COLO829 (cell line): ENCODE measurements at regions not wholly inside any gene's neighbourhood (a gene's known extent, or its start where the extent isn't known, plus 50 kb on each side); places are given as distances from the start of the nearest gene placed in this dataset.

Experiments used
- DNase-seq: peaks from one replicate; pipeline ENCODE4 v3.0.0; 2012; ENCODE audit warnings: low spot score

- peak; percentile 56 for DNase-seq
These were observed 105.7 kb upstream of the KL start for GRCh38 chr13:32910530-32910929.

DNA sequence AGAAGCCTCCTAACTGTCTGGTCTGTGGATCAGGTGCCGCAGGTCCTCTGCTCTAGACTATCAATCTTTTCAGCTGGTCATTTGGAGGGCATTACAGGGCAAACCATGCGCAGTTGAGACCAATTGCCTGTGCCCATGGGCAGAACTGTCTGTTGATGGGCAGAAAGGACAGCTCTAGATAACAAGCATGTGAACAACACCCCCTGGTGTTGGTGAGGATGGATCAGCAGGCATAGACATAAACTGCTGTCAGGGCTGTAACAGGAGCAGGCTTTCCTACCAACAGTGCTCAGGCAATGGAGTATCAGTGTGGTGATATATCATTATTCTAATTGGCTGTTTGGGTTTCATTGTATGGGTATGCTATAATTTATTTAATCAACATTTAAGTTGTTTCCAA is 104.7 kb upstream of the KL start:
- peak; percentile 35 for DNase-seq

DNA sequence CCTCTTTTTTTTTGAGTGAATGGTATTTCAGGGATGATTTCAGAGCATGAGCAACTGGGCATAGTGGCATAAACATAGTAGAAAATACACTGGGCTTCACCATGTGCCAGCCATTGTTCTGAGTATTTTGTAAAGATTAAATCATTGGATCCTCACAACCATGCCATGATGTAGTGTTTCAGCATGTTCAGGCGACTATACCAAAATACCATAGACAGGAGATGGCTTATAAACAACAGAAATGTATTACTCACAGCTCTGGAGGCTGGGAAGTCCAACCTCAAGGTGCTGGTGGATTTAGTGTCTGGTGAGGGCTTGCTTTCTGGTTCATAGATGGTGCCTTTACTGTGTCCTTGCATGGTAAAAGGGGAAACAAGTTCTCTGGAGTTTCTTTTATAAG is 101.5 kb upstream of the KL start:
- DNase-seq, result no peak

GRCh38 chr13:32917504-32917903 is 98.7 kb upstream of the KL start:
- DNase-seq, result no peak

- DNase-seq, result no peak
These were observed 92.5 kb upstream of the KL start for GRCh38 chr13:32923725-32924124.

DNA sequence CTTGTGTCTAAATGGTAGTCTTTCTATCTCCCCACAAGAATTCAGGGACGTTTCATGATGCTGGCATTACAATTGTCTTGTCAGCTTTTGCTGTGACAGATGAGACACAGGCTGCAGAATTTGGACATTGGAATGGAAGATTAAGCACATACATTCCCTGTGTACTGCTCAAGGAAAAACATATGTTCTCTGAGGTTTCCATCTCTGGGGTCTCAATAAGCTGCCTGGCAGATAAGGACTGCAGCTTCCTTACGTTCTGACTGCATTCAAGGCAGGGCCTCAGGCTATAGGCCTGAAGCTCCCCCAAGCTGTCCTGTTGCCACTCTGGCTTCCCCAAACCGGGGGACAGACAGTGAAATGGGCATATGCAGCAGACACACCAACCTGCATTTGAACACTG is 91.3 kb upstream of the KL start:
- no peak for DNase-seq

GRCh38 chr13:32925506-32925905 is 90.7 kb upstream of the KL start:
- no peak for DNase-seq

- DNase-seq, result no peak
These were observed 83.8 kb upstream of the KL start for GRCh38 chr13:32932376-32932775.

DNA sequence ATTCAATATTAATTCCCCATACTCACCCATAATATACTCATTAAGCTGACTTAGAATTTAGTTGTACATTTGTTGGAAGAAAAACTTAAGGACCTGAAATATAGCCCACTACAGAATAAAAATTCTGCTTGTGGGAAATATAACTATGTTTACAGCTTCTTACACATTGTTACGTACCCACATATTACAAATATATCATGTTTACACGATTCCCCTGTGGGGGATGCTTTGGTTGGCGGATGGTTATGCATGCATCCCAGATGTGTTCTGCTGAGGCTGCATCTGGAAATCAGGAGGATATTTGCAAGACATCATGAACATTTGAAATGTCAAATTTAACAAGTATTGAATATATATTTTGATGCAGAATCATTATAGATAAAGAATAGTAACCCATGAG is 79.5 kb upstream of the KL start:
- DNase-seq, result no peak

GRCh38 chr13:32938314-32938713 is 77.9 kb upstream of the KL start:
- DNase-seq, result no peak

DNA sequence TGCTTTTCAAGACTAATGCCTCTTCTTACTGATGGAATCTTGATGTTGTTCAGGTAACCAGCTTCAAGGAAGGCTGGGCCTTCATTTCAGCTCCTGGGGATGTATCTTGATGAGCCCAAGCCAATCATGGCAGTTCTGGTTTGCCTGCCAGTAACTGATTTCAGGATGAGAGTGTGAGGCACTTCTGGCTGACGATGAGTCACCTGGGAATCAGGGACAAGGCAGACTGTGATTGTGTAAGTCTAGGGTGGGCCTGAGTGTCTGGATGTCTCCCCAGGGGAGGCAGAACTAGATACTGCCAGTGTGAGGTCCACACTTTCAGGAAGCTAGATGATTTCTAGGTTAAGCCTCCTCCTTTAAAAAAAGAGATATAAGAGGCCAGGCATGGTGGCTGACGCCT is 77.3 kb upstream of the KL start:
- no peak for DNase-seq

- no peak for DNase-seq
These were observed 75.6 kb upstream of the KL start for GRCh38 chr13:32940601-32941000.

DNA sequence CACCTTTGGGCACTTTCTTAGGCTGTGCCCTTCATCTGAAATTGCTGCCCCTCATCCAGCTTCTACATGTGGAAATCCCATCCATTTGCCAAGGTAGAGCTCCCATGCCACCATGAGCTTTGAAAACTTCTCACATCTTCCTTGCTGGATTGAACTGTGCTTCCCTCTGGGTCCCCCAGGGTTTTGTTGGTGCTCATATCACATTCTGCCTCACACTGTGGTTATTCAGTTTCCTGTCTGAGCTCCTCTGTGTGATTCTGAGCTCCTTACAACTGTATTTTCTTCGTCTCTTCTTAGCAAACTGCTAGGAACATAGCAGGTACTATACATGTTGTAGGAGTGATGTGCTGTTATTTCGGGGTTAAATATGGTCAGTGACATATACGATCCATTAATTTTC is 74.9 kb upstream of the KL start:
- no peak for DNase-seq

GRCh38 chr13:32946558-32946957 is 69.7 kb upstream of the KL start:
- no peak for DNase-seq

DNA sequence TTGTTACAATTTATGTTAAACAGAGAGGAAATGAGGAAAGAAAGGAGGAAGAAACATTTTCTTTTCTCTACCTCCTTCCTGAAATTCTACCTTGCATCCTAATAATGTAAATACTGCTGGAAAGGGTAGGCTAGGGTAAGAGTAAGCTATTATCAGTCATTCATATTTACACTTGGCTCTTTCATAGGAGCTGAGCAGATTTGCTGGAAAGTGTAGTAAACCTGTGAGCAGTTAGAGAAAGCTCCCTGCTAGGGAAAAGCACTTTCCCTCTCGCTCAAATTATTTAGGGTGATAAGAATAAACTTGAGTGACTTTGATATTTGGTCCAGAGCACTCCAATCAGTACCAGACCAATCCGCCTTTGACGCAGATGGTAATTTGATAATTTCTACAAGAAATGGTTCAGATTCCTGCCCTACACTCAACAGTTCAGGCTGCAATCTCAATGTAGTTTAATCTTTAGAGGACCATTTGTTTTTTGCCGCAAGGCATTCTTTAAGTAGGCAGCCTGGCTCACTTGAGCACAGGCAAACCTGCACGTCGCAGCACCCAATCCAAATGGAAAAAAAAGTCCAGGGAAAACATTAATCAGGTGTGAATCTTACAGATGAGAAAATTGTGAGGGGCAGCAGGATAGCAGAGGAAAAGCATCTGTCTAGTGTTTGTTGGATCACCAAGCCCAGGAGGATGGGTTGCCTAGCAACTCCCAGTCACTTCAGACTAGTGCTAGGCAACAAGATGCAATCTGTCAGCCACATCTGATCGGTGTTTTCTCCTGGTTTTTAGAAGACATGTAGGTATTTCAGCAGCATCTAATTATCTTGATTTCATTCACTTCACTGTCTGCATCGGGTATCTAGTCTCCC is 68.6 kb upstream of the KL start:
- DNase-seq, result no peak

- DNase-seq, result no peak
These were observed 66.4 kb upstream of the KL start for GRCh38 chr13:32949820-32950219.

DNA sequence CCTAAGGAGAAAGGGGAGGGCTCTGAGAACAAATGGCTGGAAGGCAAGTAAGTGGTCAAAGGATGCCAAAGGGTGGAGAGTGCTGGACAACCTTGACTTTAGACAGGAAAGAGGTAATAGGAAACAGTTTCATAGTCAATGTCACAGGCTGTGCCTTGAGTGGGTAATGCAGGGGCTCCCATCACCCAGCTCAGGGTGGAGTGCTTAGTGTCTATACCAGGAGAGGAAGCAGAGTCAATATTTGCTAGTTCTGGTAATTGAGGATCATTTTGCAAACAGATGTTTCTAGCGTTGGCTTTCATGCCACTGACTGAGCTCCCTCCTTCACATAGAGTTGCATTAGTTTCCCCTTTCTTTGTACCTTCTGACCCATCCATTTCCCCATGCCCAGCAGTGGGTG is 64.6 kb upstream of the KL start:
- DNase-seq, result no peak

DNA sequence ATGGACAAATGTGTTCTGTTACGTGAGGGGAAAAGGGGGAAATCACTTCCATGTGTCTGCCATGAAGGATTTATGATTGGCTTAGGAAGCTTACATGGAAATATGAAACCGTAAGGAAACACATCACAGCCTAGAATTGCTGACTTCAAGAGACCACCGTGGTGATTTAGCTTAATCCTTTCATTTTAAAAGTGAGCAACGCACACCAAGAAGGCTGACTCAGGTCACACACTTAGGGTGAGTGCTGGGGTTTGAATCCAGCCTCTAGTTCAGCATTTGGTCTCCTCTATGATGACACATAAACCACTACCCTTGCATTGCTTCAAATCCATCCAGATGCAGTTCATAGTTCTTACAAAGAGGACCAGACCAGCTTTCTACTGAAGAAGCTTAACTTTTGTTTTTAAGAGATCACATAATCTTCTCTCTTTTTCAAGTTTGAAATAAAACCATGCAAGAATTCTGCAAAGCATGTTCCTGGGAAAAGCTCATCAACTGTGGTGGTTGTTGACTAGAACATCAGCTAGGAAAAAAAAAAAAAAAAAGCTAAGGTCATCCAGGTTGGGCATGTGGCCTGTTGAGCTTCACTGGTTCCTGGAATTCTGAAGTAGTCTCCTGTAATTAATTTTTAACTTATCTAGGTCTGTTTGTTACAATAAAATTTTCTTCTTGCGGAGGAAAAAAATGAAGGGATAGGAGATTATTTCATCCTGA is 60.2 kb upstream of the KL start:
- DNase-seq, result no peak

DNA sequence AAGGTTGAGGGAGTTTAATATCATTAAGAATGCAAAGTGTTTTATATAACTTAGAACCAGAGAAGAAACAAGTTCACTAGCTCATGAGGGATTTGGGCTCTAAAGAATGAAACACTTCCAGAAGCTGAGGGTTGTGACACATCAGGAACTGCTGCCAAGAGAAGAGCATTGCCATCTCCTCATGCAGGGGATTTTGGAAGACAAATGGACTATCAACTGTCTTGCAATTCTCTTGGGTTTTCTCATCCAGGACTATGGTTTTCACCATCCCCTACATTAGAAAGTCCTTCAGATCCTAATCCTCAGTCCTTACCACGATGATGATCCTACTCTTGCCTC is 59.7 kb upstream of the KL start:
- no peak for DNase-seq

DNA sequence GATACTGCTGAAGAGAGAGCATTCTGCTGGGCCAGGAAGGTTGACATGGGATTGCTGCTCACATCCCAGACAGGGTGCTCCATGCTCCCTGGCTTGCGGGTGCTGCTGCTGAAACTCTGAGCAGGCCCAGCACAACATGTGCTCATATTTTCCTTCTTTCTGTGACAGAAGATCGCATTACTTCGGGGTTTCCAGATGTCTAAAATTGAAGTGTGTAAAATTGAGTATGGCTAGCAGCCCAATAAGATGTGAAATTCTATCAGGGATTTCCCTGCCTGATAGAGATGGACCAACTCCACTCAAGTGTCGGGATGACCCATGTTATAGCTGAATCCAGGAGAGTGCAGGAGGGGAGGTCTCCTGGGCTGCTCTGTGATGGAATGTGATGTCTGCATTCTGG is 55.6 kb upstream of the KL start:
- DNase-seq, result no peak

DNA sequence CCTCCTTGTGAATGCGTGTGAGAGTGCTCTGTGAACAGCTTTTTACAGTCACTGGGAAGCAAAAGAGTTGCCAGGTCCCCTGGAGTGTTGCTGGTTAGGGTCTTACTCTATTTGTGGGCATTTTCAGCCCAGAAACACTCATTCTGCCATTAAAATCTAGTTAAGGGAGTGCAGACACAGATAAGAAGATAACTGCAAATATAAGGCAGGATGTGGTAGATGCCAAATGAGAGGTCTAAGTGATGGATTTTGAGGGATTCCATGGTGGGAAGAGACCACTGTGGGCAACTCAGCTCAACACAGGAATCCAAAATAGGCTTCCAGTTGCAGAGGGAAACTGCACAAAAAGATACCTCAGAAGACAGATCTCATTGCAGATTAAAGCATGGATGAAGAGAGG is 54.5 kb upstream of the KL start:
- DNase-seq, result no peak

DNA sequence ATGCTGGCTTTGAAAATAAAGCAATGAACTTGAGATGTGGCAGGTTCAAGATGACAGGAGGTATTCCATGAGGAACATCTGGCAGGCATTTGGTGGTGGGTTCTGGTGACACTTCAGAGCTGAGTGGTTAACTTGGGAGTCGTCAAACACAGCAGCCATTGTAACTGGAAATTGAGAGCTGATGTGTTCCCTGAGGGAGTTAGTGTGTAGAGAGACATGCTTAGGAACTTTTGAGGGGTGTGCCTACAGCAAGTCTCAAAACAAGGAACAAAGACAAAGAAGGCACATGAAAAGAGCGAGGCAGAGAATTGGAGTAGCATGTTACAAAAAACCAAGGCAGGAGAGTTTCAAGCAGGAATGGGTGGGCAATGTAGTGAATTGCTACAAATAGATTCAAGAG is 53.9 kb upstream of the KL start:
- no peak for DNase-seq

DNA sequence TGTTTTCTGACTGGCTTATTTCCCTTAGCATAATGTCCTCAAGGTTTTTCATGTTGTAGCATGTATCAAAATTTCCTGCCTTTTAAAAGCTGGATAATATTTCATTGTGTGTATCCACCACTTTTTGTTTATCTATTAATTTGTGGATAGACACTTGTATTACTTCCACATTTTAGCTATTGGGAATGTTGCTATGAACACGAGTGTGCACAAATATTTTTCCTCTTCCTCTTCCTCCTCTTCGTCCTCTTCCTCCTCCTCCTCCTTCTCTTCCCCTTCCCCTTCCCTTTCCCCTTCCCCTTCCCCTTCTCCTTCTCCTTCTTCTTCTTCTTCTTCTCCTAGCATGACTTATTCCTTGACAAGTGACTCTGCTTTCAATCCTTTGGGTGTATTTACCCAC is 51.2 kb upstream of the KL start:
- DNase-seq, result no peak
